Osteoblast (primary cell): ENCODE measurements at regions not wholly inside any gene's neighbourhood (a gene's known extent, or its start where the extent isn't known, plus 50 kb on each side); places are given as distances from the start of the nearest gene placed in this dataset.
"Not testable (repeated sequence)": the region's sequence is repeated elsewhere in the genome, so short reads cannot be mapped to it uniquely, and the experiment has no call there.

Experiments used
- DNase-seq: peaks from one replicate; pipeline ENCODE4 v3.0.0; 2011; ENCODE audit warnings: low spot score, mixed read lengths; ENCODE audit not compliant: insufficient read length; ENCODE audit errors: missing footprints
- H2AFZ ChIP-seq: 2 replicates; pipeline ENCODE4 v1.6.0; 2011; ENCODE audit warnings: mild to moderate bottlenecking, low read length
- H3K27ac ChIP-seq: 2 replicates; pipeline ENCODE4 v1.5.1; 2011; ENCODE audit warnings: mild to moderate bottlenecking, low read depth, low read length, moderate library complexity
- H3K27me3 ChIP-seq: 2 replicates; pipeline ENCODE4 v1.6.0; 2012; ENCODE audit warnings: mild to moderate bottlenecking, control low read depth, inconsistent platforms, low read length, moderate library complexity; ENCODE audit not compliant: insufficient read depth
- H3K36me3 ChIP-seq: 2 replicates; pipeline ENCODE4 v1.5.1; 2011; ENCODE audit warnings: mild to moderate bottlenecking, low read length, control low read depth, moderate library complexity; ENCODE audit not compliant: insufficient read depth
- H3K4me1 ChIP-seq: 2 replicates; pipeline ENCODE4 v1.5.1; 2011; ENCODE audit warnings: mild to moderate bottlenecking, low read length, control low read depth, moderate library complexity; ENCODE audit not compliant: insufficient read depth
- H3K4me2 ChIP-seq: 2 replicates; pipeline ENCODE4 v1.6.0; 2011; ENCODE audit warnings: mild to moderate bottlenecking, low read length; ENCODE audit not compliant: insufficient read depth
- H3K4me3 ChIP-seq: fragments of 200-600 bp; sonication (generic); 3 replicates; pipeline ENCODE4 v1.5.1; 2012; ENCODE audit warnings: mild to moderate bottlenecking, low read length, inconsistent platforms; ENCODE audit not compliant: insufficient read depth
- H3K79me2 ChIP-seq: 2 replicates; pipeline ENCODE4 v1.6.0; 2012; ENCODE audit warnings: mild to moderate bottlenecking, low read length, control low read depth, inconsistent platforms; ENCODE audit not compliant: insufficient read depth
- H3K9me3 ChIP-seq: 2 replicates; pipeline ENCODE4 v1.5.1; 2011; ENCODE audit warnings: low read depth, low read length, control low read depth
- H4K20me1 ChIP-seq: 2 replicates; pipeline ENCODE4 v1.6.0; 2012; ENCODE audit warnings: mild to moderate bottlenecking, low read length, control low read depth; ENCODE audit not compliant: insufficient read depth
- CTCF ChIP-seq: IDR thresholded peaks from 2 replicates; pipeline ENCODE4 v1.5.1; 2011; ENCODE audit warnings: mild to moderate bottlenecking, low read depth, low read length, moderate library complexity; ENCODE audit errors: extremely low read depth

- Histone ChIP-seq H3K4me1 (no peaks in the 10 kb centered on the region), H2AFZ (no peak overlapping the region), H3K27ac (no peak overlapping the region), H3K27me3 (no peaks in the 10 kb centered on the region), H3K4me3 (no peak overlapping the region), H4K20me1 (no peaks in the 10 kb centered on the region), H3K79me2 (no peaks in the 10 kb centered on the region), H3K36me3 (no peaks in the 10 kb centered on the region), H3K9me3 (no peaks in the 10 kb centered on the region), H3K4me2 (no peak overlapping the region)
- DNase-seq: peak; percentile 74
- TF ChIP-seq CTCF: no peak
Observed at GRCh38 chr2:8505311-8505920, 176.4 kb upstream of the ID2 start.

GRCh38 chr2:8506746-8507145 is 175.1 kb upstream of the ID2 start:
- Histone ChIP-seq H3K27ac (no peak overlapping the region), H3K27me3 (no peaks in the 10 kb centered on the region), H3K36me3 (no peaks in the 10 kb centered on the region), H2AFZ (no peak overlapping the region), H3K4me2 (no peak overlapping the region), H3K4me3 (no peak overlapping the region), H3K79me2 (no peaks in the 10 kb centered on the region), H3K9me3 (no peaks in the 10 kb centered on the region), H3K4me1 (peaks cover 3% of the 10 kb centered on the region), H4K20me1 (no peaks in the 10 kb centered on the region)
- no peak for TF ChIP-seq CTCF
- DNase-seq: no peak

GRCh38 chr2:8508766-8509165 is 173.1 kb upstream of the ID2 start:
- H3K79me2 ChIP-seq: no peaks in the 10 kb centered on the region
- H3K27ac ChIP-seq: no peak overlapping the region
- no peak overlapping the region for H3K4me3 ChIP-seq
- H4K20me1 ChIP-seq: no peaks in the 10 kb centered on the region
- no peak for TF ChIP-seq CTCF
- no peak for DNase-seq
- peaks cover 10% of the 10 kb centered on the region for H3K4me1 ChIP-seq
- H3K4me2 ChIP-seq: no peak overlapping the region
- H3K36me3 ChIP-seq: no peaks in the 10 kb centered on the region
- H3K27me3 ChIP-seq: peaks cover 5% of the 10 kb centered on the region
- H3K9me3 ChIP-seq: no peaks in the 10 kb centered on the region
- H2AFZ ChIP-seq: no peak overlapping the region

DNA sequence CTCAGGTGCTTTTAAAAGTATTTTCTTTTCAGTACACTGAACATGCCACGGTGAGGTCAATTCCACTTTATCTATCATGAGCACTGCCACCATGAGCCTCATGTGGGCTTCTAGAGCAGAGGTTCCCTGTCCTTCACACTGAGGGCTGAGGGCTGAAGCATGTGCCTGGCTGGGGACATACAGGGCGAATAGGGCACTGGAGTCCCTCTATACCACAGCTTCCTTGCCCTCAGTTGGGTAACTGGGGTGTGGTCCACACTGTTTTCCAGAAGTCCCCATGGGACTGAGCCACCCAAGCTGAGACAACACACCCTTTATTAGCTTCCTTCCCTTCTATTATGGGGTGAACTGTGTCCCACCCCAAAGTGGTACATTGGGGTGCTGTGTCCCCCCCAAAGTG is 172.2 kb upstream of the ID2 start:
- H3K27ac ChIP-seq: no peak overlapping the region
- no peaks in the 10 kb centered on the region for H3K79me2 ChIP-seq
- H3K27me3 ChIP-seq: peaks cover 13% of the 10 kb centered on the region
- no peak overlapping the region for H3K4me3 ChIP-seq
- no peak overlapping the region for H2AFZ ChIP-seq
- H3K9me3 ChIP-seq: no peaks in the 10 kb centered on the region
- no peaks in the 10 kb centered on the region for H4K20me1 ChIP-seq
- peaks cover 10% of the 10 kb centered on the region for H3K4me1 ChIP-seq
- H3K4me2 ChIP-seq: no peak overlapping the region
- no peak for DNase-seq
- H3K36me3 ChIP-seq: no peaks in the 10 kb centered on the region
- TF ChIP-seq CTCF: no peak

- peaks cover 16% of the 10 kb centered on the region for H3K27me3 ChIP-seq
- H3K9me3 ChIP-seq, H3K79me2 ChIP-seq, H3K4me2 ChIP-seq, DNase-seq, H3K36me3 ChIP-seq, H3K27ac ChIP-seq, H3K4me3 ChIP-seq, H4K20me1 ChIP-seq, H2AFZ ChIP-seq, H3K4me1 ChIP-seq: not testable (repeated sequence)
Observed at GRCh38 chr2:8510055-8510454, 171.8 kb upstream of the ID2 start.
